Common myeloid progenitor, CD34-positive (primary cell): ENCODE measurements at regions not wholly inside any gene's neighbourhood (a gene's known extent, or its start where the extent isn't known, plus 50 kb on each side); places are given as distances from the start of the nearest gene placed in this dataset.
"Not testable (repeated sequence)": the region's sequence is repeated elsewhere in the genome, so short reads cannot be mapped to it uniquely, and the experiment has no call there.

Experiments used
- CTCF ChIA-PET: fragments of 350-600 bp; sonication (Branson Sonifier 250); formaldehyde crosslinking; loops from one replicate; lab custom pipeline; 2021; ENCODE audit warnings: antibody characterized with exemption; lab: Charles Lee
- POLR2A ChIA-PET: fragments of 350-600 bp; sonication (Branson Sonifier 250); formaldehyde crosslinking; loops from one replicate; lab custom pipeline; 2021; ENCODE audit warnings: antibody characterized with exemption; lab: Charles Lee
- DNase-seq, 3 donors: peaks; one replicate each; pipeline versions ENCODE4 v3.0.0 to v3.0.0-alpha.2; 2013
- H3K27ac ChIP-seq, 2 experiments: 1 replicate in 1 of 2; 2 replicates in 1 of 2; pipeline ENCODE4 v1.7.0; 2013; ENCODE audit warnings: inconsistent platforms in 2 of 2, low read length in 2 of 2, mild to moderate bottlenecking in 2 of 2, low read depth in 1 of 2, moderate library complexity in 1 of 2; ENCODE audit not compliant: severe bottlenecking in 2 of 2, insufficient read depth in 1 of 2, poor library complexity in 1 of 2
- H3K27me3 ChIP-seq, 5 experiments: replicated peaks in 2 of 5; 1 replicate in 3 of 5; 2 replicates in 2 of 5; pipeline versions ENCODE4 v1.6.1 to v1.7.0; 2013; ENCODE audit warnings: low read length in 4 of 5, mild to moderate bottlenecking in 2 of 5, moderate library complexity in 2 of 5, inconsistent platforms in 1 of 5; ENCODE audit not compliant: insufficient read depth in 5 of 5, control insufficient read depth in 4 of 5
- H3K36me3 ChIP-seq, 4 experiments: 1 replicate in 2 of 4; 2 replicates in 2 of 4; pipeline versions ENCODE4 v1.6.1 to v1.7.0; 2013; ENCODE audit warnings: low read length in 3 of 4, control low read depth in 1 of 4, mild to moderate bottlenecking in 1 of 4; ENCODE audit not compliant: control insufficient read depth in 4 of 4, insufficient read depth in 4 of 4
- H3K4me1 ChIP-seq, 4 experiments: 1 replicate in 3 of 4; 2 replicates in 1 of 4; pipeline versions ENCODE4 v1.6.1 to v1.7.1; 2013; ENCODE audit warnings: low read length in 3 of 4, mild to moderate bottlenecking in 3 of 4, control low read depth in 1 of 4, inconsistent platforms in 1 of 4, moderate library complexity in 1 of 4; ENCODE audit not compliant: control insufficient read depth in 4 of 4, insufficient read depth in 4 of 4; ENCODE audit errors: control extremely low read depth in 1 of 4
- H3K4me3 ChIP-seq, 7 experiments: 1 replicate in 4 of 7; 2 replicates in 3 of 7; pipeline versions ENCODE4 v1.5.1 to v1.7.0; 2013; ENCODE audit warnings: mild to moderate bottlenecking in 7 of 7, low read length in 6 of 7, moderate library complexity in 6 of 7, inconsistent platforms in 2 of 7, low read depth in 2 of 7, control low read depth in 1 of 7; ENCODE audit not compliant: insufficient read depth in 4 of 7, control insufficient read depth in 1 of 7; ENCODE audit errors: extremely low read depth in 1 of 7
- H3K9me3 ChIP-seq, 5 experiments: 1 replicate in 4 of 5; 2 replicates in 1 of 5; pipeline versions ENCODE4 v1.6.1 to v1.7.1; 2013; ENCODE audit warnings: low read length in 4 of 5, mild to moderate bottlenecking in 2 of 5, inconsistent platforms in 1 of 5, low read depth in 1 of 5, moderate library complexity in 1 of 5; ENCODE audit not compliant: control insufficient read depth in 4 of 5, insufficient read depth in 2 of 5; ENCODE audit errors: control extremely low read depth in 1 of 5
- WGBS: methylation state at CpG from one replicate; pipeline ENCODE4 v1.1.5; 2013; ENCODE audit not compliant: insufficient coverage; 5-methylcytosine and 5-hydroxymethylcytosine counted together

DNA sequence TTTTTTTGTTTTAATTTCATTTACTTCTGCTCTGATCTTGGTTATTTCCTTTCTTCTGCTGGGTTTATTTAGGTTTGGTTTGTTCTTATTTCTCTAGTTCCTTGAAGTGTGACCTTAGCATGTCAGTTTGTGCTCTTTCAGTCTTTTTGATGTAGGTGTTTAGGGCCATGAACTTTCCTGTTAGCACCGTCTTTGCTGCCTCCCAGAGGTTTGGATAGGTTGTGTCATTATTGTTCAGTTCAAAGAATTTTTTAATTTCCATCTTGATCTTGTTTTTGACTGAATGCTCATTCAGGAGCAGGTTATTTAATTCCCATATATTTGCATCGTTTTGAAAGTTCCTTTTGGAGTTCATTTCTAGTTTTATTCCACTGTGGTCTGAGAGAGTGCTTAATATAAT, 539.0 kb upstream of the ZP4 start:
- POLR2A ChIA-PET, H3K27ac ChIP-seq, H3K4me1 ChIP-seq, H3K36me3 ChIP-seq, CTCF ChIA-PET, DNase-seq, H3K4me3 ChIP-seq, H3K27me3 ChIP-seq, H3K9me3 ChIP-seq: not testable (repeated sequence)
- no CpG with 5 or more reads among the region's 2 CpGs for WGBS

GRCh38 chr1:238419209-238419608, 528.5 kb upstream of the ZP4 start:
- Histone ChIP-seq H3K27ac (no peak overlapping the region), H3K4me3 (no peak overlapping the region), H3K9me3 (no peaks in the 10 kb centered on the region), H3K36me3 (no peaks in the 10 kb centered on the region), H3K4me1 (no peaks in the 10 kb centered on the region), H3K27me3 (no peaks in the 10 kb centered on the region)
- ChIA-PET POLR2A (no interaction called here), CTCF (no interaction called here)
- DNase-seq: no peak
- WGBS: 100% methylated on average over 1 of the region's 3 CpGs

DNA sequence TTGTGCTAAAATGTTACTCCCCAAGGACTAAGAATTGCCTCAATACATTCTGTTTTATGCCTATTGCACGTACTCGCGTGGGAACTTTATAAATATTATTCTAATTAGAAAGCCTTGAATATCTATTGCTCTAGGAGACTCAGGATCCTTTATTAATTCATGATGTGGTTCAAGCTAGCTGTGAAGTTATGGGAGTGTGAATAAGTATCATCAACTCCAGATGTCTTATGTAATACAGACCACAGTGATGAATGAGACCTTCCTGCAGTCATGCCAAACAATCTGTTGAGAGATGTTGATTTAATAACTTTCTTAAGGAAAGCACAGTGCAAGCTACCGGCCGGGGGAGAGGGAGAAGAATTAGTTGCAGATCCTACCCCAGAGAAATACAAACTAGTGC, 519.2 kb upstream of the ZP4 start:
- H3K9me3 ChIP-seq: no peaks in the 10 kb centered on the region
- no peak overlapping the region for H3K4me3 ChIP-seq
- no peaks in the 10 kb centered on the region for H3K27me3 ChIP-seq
- no CpG with 5 or more reads among the region's 5 CpGs for WGBS
- no peak overlapping the region for H3K27ac ChIP-seq
- CTCF ChIA-PET: no interaction called here
- POLR2A ChIA-PET: no interaction called here
- DNase-seq: peak in 1 of 3 donors; percentile 12
- H3K4me1 ChIP-seq: peaks cover 0 to 9% (median 3%) of the 10 kb centered on the region in 4 experiments
- H3K36me3 ChIP-seq: no peaks in the 10 kb centered on the region

GRCh38 chr1:238409191-238409850, 518.6 kb upstream of the ZP4 start:
- Histone ChIP-seq H3K4me1 (peaks cover 0 to 9% (median 3%) of the 10 kb centered on the region in 4 experiments), H3K27ac (no peak overlapping the region), H3K36me3 (no peaks in the 10 kb centered on the region), H3K27me3 (no peaks in the 10 kb centered on the region), H3K9me3 (no peaks in the 10 kb centered on the region), H3K4me3 (no peak overlapping the region)
- no peak for DNase-seq
- 88% methylated on average over 3 of the region's 3 CpGs for WGBS
- CTCF ChIA-PET: no interaction called here
- POLR2A ChIA-PET: no interaction called here

DNA sequence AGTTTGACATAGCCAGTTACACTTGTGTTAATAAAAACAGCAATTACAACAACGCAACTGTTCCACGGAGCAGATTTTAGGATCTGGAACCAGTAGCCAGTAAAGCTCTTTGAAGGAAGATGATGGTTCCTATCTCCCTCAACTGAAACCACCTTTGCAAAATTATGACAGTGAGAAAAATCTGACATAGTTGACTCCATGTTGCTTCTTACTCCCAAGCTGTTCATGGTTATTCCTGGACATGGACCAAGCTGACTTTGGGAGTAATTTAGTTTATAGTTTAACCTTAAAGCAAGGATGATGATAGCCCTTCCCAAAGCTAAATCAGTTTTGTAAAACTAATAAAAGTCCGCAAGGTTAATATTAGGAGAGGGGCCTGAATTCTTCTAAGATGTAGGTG, 518.0 kb upstream of the ZP4 start:
- 97% methylated on average over 3 of the region's 3 CpGs for WGBS

GRCh38 chr1:238406098-238406860, 515.6 kb upstream of the ZP4 start:
- H3K4me3 ChIP-seq: no peak overlapping the region
- ChIA-PET POLR2A (no interaction called here), CTCF (interaction anchor here (1.1 to 1.4 kb wide), 2 partner anchors 18 to 156 kb away, joined by 3 read pairs; no protein-coding TSS in a partner anchor)
- H3K9me3 ChIP-seq: no peaks in the 10 kb centered on the region
- DNase-seq: peak; percentile 5 to 81 (median 70)
- no peaks in the 10 kb centered on the region for H3K27me3 ChIP-seq
- no peak overlapping the region for H3K27ac ChIP-seq
- WGBS: 0% methylated on average over 1 of the region's 3 CpGs
- H3K4me1 ChIP-seq: peaks cover 0 to 9% (median 3%) of the 10 kb centered on the region in 4 experiments
- no peaks in the 10 kb centered on the region for H3K36me3 ChIP-seq

More for the DNA sequence above, 518.0 kb upstream of the ZP4 start:
- POLR2A ChIA-PET: no interaction called here
- Histone ChIP-seq H3K27me3 (no peaks in the 10 kb centered on the region), H3K4me3 (no peak overlapping the region), H3K36me3 (no peaks in the 10 kb centered on the region), H3K4me1 (peaks cover 0 to 9% (median 3%) of the 10 kb centered on the region in 4 experiments), H3K9me3 (no peaks in the 10 kb centered on the region), H3K27ac (no peak overlapping the region)
- DNase-seq: no peak
- CTCF ChIA-PET: interaction anchor here (0.8 kb wide), 1 partner anchor 146 kb away, joined by 3 read pairs; no protein-coding TSS in a partner anchor

GRCh38 chr1:238404921-238405320, 514.2 kb upstream of the ZP4 start:
- Histone ChIP-seq H3K9me3 (no peaks in the 10 kb centered on the region), H3K4me3 (no peak overlapping the region), H3K36me3 (no peaks in the 10 kb centered on the region), H3K27ac (no peak overlapping the region), H3K27me3 (no peaks in the 10 kb centered on the region), H3K4me1 (peaks cover 0 to 7% (median 3%) of the 10 kb centered on the region in 4 experiments)
- no peak for DNase-seq
- no CpG with 5 or more reads among the region's 2 CpGs for WGBS
- POLR2A ChIA-PET: no interaction called here
- CTCF ChIA-PET: interaction anchor here (1.1 to 1.4 kb wide), 2 partner anchors 16 to 154 kb away, joined by 3 read pairs; no protein-coding TSS in a partner anchor
